DMS 273 (cell line): ENCODE measurements at regions not wholly inside any gene's neighbourhood (a gene's known extent, or its start where the extent isn't known, plus 50 kb on each side); places are given as distances from the start of the nearest gene placed in this dataset.
"Not testable (repeated sequence)": the region's sequence is repeated elsewhere in the genome, so short reads cannot be mapped to it uniquely, and the experiment has no call there.

ENCODE experiments used
- DNase-seq: peaks from one replicate; lab custom pipeline; 2025; ENCODE audit not compliant: unreplicated experiment; lab: John Stamatoyannopoulos, UW

DNA sequence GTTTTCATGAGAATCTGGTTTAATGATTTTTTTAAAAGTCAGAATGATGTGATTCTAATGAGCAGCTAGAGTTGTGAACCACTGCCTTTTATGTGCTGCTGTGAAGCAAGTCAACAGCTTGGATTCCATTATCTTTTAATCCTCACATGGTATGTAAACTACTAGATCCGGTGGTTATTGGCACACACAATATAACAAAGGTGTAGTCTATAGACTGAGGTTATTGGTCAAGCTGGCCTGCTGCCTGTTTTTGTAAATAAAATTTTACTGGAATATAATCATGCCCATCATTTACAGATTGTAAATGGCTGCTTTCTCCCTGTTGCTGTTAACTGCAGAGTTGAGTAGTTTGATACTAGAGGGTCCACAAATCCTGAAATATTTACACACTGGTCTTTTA is 103.1 kb downstream of the OTOL1 start:
- DNase-seq = no peak

DNA sequence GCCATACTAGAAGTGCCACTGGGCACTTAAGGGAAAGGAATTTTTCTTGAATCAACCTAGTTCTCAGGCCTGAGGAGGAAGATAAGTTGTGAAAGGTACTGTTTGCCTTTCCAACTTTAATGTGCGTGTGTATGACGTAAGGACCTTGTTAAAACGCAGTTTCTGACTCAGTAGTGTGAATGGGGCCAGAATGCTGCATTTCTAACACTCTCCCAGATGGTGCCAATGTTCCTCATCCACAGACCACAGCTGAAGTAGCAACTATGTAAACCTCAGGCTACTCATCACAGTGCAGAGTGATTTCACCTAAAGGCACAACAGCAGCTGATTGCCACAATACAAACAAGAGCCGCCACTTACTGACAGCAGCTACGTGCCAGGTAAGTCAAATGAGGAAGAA is 103.6 kb downstream of the OTOL1 start:
- DNase-seq = no peak

DNA sequence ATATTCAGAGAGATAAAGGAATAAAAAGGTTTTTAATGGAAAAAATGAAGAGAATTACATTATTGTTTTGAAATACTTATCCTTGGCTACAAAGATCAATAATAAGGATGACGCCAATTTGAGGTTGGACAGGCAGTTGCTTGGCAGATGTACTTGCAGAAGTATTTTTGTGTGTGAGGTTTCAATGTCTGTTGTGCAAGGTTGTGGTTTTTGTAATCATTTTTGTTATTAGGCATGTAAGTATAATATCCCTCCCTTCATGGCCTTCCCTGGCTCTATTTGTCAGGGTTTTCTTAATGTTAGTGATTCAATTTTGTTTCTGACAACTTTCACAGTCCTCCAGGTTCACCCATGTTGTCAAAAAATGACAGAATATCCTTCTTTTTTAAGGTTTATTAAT is 105.9 kb downstream of the OTOL1 start:
- DNase-seq = no peak

DNA sequence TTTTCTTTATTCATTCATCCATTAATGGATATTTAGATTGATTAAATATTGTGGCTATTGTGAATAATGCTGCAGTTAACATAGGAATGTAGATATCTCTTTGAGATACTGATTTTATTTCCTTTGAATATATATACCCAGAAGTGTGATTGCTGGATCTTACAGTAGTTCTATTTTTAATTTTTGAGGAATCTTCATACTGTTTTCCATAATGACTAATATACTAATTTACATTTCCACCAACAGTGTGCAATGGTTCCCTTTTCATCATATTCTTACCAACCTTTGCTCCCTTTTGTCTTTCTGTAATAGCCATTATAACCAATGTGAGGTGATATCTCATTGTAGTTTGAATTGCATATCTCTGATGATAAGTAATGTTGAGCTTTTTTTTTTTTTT is 106.3 kb downstream of the OTOL1 start:
- DNase-seq = no peak

DNA sequence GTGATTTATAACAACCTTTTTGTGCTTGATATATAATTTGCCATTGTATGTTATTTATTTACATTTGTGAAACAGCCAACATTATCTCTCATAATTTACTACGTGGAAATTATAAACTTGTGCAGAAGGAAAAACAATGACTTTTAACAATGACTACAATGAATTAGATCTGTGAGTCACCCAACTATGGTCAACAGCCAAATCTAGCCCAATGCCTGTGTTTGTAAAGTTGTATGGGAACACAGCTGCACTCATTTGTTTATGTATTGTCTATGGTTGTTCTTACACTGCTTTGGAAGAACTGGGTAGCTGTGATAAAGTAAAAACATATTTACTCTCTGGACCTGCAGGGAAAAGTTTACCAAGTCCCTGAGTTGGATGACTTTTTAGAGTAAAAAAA is 110.4 kb downstream of the OTOL1 start:
- DNase-seq = no peak

DNA sequence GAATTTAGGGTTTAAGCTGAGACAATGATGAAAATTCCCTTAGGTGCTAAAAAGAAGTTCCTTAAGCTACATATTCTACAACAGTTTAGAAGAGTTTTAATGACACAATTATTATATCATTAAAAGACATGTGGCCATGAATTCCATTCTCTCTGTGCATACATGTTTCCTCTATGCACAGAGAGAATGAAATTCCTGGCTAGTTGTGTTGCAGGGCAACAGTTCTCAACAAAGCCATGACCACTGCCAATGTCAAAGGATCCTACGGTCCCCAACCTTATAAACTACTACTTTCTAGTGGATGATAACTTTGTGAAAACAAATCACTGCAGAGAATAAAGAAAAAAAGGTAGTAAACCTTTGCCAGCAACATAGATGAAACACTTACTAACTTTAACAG is 122.7 kb downstream of the OTOL1 start:
- no peak for DNase-seq

DNA sequence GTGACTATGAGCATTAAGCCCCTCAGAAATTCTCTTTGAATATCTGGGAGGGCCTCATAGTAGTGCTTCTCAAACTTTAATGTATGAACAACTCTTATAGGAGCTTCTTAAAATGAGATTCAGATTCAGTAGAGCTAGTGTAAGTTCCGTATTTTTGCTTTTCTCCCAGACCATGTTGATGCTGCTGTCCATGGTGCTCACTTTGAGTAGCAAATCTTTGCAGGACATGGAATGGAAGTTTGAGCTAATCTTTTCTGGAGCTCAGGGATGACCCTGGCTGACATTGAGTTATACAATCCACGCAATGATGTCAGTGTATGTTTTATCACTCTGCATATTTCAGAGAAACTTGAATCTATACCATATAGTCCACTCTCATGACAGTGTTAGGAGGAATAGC is 134.2 kb downstream of the OTOL1 start:
- no peak for DNase-seq

DNA sequence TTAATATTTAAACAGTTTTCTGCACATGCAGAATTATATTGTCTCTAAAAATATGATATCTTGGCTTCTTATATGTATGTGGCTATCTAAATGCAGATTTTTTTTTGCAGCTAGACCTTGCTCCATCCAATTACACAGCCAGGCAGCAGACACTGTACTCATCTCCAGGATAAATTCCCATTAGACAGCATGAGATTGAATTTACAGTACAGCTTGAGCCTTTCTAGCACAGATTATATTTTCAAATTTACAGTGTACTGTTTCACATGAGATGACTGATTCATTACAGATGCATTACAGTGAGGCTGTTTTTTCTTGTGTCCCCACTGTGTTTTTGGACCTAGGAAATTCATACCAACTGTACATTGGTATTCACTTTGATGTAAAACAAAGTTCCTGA is 134.9 kb downstream of the OTOL1 start:
- no peak for DNase-seq

DNA sequence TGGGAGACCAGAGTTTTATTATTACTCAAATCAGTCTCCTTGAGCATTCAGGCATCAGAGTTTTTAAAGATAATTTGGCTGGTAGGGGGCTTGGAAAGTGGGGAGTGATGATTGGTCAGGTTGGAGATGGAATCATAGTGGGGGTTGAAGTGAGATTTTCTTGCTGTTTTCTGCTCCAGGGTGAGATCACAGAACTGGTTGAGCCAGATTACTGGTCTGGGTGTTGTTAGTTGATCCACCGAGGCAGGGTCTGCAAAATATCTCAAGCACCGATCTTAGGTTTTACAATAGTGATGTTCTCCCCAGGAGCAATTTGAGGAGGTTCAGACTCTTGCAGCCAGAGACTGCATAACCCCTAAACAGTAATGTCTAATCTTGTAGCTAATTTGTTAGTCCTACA is 141.0 kb downstream of the OTOL1 start:
- DNase-seq = no peak

DNA sequence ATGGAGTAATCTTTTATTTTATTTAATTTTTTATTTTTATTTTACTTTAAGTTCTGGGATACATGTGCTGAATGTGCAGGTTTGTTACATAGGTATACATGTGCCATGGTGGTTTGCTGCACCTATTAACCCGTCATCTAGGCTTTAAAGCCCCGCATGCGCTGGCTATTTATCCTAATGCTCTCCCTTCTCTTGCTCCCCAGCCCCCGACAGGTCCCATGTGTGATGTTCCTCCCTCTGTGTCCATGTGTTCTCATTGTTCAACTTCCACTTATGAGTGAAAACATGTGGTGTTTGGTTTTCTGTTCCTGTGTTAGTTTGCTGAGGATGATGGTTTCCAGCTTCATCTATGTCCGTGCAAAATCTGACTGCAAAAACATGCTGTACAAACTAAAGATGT is 142.5 kb downstream of the OTOL1 start:
- DNase-seq = not testable (repeated sequence)

DNA sequence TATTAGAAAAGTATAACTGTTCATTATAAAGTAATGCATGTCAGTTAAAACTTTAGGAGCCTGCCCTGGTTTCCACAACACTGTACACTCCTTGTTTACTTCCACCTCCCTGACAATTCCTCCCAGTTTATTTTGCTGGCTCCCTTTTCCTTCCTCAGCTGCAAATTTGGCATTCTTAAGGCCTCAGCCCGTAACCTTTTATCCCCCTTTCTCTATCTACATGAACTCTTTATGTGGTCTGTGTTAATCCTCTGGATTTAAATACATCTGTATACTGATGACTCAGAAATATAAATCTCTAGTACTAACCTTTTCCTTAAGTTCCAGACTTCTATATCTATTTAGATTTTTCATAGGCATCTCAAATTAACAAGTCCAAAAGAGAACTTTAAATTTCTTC is 143.6 kb downstream of the OTOL1 start:
- DNase-seq = no peak

DNA sequence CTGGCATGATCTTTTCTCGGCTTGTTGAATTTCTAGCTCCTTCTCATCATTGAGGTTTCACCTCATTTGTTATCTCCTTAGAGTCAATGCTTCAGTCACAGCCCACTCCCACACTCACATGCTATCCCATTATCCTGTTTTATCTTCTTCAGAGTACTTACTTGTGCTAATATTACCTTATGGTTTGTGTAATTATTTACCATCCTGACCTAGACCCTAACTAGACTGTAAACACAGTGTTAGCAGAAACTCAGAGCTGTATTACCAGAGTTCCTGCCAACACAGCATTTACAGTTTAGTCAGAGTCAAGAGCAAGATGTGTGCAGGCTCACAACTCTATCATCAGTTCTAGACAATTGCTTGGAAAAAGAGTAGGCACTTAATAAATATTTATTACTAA is 144.7 kb downstream of the OTOL1 start:
- no peak for DNase-seq

DNA sequence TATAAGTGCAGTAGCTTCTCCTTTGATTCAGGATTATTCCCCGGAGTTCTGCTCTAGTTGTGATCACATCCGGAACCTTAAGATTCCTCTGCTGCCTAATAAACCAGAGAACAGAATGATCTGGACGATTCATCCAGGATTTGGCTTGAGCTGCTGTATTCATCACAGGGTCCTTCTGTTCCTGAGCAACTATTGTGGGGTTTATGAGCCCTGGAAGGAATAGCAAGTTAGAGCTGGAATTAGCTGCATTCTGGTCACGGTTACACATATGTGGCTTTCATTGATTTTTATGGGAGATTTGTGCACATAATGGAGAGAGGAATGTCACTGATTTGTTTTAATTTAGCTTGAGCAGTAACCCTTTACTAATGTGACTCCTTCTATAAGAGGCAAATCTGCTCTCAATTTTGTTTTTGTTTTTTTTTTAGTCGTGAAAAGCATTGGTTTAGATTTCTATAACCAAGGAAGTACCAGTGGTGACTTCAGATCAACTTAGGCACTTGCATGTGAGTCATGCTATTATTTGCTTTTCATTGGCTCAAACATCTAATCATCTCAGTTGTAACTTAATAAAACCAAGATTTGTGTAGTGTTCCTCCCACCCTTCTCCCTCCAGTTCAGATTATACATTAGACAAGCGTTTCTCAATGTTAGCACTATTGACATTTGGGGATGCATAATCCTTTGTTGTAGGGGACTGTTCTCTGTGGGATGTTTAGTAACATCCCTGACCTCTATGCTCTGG is 148.5 kb downstream of the OTOL1 start:
- no peak for DNase-seq

DNA sequence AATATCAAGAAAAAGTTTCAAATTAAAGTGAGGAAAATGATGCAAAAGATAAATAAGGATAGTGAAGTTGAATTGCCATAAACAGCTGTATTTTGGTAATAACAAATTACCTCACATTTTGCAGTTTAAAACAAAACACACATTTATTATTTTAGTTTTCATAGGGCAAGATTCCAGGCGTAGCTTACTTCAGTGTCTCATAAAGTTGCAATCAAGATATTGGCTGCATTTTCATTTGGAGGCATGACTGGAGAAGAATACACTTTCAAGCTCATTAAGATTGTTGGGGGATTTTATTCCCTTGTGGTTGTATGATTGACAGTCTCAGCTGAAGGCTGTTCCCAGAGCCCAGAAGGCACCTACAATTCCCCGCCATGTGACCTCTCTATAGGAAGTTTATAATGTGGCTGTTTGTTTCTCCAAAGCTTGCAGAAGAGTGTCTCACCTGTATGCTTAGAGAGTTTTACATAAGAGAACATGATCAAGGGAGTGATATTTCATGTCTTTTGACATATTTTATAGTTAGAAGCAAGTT is 151.4 kb downstream of the OTOL1 start:
- no peak for DNase-seq

DNA sequence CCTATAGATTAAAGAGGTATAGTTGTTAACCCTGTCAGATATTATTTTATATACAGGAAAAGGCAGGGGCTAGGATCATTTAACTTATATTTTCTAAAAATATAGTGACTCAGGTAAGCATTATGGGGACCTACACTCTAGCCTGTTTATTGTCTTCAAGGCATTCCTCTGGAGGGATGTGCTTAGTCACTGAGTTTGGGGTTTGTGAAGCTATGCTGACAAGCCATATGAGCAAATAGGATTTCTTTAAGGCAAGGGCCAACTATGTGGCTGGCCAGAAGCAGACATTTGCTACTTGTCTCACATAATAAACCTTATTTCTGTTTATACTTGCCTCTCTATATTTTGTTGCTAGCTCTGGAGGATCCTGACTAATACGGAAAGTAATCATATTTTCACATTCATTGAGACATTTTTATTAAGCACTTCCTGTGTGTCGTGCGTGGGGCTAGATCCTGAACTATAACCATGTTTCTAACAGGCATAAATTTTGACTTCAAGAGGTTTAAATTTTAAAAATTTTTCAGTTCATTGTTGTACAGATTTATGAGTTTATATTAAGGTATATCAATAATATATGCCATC is 153.4 kb downstream of the OTOL1 start:
- DNase-seq = no peak

DNA sequence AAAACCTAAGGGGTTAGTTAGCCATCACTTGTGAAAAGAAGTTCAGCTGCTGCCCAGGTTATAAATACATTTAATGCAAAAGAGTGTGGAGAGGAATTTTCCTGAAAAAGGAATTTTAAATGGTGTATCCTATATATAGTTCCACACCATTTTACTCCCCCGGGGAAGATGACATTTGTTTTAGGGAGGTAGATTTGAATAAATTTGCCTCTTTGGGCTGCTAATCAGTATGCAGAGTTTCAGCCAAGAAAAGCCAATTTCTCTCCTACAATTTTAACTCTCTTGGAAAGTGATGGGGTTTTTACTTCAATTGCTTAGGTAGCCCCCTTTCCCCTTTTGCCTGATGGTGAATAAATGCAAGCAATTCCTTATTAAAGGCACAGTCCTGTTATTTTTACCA is 161.2 kb downstream of the OTOL1 start:
- DNase-seq = no peak

DNA sequence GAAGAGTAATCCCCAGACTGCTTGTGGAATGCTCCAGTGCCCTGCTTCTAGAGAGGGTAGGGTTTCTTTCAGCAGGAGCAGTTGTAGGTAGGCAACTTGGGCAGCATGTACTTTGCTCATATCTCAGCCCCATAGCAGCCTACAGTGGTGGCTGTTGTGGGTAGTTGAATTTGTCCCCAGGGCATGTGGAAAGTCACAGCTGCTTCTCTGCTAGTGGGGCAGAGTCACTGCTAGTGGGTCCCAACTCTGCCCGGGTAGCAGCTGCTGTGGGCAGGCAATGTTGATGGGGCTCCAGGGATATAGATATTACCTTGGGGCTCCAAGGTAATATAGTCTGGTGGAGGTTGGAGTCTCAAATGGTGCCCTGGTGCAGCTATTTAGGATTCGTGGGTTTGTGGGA is 174.5 kb downstream of the OTOL1 start:
- no peak for DNase-seq

DNA sequence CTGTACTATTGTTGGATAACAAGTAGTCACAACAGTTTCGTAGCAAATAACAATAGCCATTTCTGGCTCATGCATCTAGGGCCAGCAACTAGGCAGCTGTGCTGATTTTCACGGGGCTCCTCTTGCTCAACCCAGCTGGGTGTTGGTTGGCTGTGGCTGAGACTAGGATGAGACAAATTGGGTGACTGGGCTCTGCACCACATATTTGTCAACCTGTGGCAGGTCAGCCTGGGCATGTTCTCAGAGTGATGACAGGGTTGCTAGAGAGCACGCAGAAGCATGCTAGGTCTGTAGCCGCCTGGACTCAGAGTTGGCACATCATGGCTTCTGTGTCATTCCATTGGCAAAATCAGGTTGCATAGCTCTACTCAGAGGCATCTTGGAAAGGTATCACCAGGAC is 175.9 kb downstream of the OTOL1 start:
- DNase-seq = no peak

DNA sequence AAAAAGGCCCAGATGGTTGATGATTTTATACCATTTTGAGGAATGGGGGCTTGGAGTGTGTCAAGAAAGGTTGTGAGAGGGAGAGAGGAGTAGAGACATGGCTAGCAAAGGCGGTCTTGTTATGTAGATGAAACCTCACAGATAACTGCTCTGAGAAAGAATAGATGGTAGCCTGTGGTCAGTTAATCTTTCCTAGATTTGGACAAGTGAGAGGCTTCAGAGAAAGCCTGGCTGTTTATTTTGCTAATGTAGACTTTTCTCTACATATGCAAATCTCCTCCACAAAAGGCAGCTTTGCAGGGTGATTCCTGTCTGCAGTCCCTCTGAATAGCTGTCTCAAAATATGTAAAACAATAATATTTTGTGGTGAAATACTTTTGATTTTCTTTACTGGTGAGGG is 177.3 kb downstream of the OTOL1 start:
- no peak for DNase-seq

DNA sequence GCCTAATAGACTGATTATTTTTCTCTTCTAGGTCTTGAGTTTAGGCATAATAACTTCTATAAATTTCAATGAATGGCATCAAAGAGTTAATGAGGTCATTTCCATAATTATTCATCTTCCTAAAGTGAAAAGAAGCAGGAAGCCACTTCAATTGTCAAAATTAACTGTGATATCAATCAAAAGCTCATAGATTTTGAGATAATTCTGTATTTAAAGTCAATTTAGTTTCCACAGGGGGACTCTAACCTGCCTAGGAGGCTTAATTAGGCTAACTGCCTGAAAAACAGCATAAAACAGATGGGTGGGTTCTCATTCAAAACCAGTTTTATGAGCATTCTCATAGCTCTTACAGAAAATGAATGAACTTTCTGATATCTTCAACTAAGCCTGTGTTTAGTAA is 177.8 kb downstream of the OTOL1 start:
- no peak for DNase-seq

DNA sequence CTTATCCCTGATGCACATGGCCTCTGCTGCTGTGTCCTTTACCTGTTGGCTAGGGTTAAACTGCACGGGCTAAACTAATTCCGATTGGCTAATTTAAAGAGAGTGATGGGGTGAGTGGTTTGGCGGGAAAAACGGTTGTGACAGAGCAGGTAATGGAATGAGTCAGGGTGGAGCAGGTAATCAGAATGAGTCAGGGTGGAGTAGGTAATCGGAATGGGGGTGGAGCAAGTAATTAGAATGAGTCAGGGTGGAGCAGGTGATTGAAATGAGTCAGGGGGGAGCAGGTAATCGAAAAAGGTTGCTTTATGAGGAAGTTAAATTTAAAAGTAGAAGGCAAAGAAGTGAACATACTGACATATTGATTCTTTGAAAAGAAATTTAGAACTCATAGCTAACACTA is 185.2 kb downstream of the OTOL1 start:
- not testable (repeated sequence) for DNase-seq

DNA sequence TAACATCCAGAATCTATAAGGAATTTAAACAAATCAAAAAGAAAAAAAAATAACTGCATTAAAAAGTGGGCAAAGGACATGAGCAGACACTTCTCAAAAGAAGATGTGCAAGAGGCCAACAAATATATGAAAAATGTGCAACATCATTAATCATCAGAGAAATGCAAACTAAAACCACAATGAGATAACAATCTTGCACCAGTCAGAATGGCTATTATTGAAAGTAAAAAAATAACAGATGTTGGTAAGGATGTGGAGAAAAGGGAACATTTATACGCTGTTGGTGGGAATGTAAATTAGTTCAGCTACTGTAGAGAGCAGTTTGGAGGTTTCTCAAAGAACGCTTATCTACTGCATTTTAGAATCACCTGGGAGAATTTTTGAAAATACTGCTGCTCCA is 186.1 kb downstream of the OTOL1 start:
- no peak for DNase-seq
